ENCODE measurements at regions not wholly inside any gene's neighbourhood (a gene's known extent, or its start where the extent isn't known, plus 50 kb on each side); places are given as distances from the start of the nearest gene placed in this dataset.

DNA sequence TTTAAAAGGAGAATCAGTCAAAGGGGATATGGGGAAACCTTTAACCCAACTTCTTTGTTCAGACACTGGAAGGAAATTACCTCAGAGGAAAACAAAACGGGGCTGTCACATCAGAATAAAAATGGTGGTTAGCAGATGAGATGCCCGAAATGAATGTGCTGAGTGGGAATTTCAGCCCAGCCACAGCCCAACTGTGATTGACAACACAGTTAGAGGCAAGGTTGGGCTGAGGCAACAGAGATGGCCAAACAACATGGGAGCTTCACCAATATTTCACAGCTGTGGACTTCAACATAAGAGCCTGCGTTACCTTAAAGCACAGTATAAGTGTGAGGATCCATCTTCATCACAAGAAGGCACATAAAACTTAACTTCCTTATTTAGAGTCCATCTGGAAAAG is 133.5 kb upstream of the PTPRZ1 start:
- H3K9me1 ChIP-seq (ENCODE audit: control insufficient read depth, extremely low read depth, insufficient read depth, low read length), result no peaks in the 10 kb centered on the region
- dilution Hi-C loops (cut with MboI; ENCODE audit: extremely low pct_ligation_motif_present, low sequenced_read_pairs), result no loop called here
- TF ChIP-seq EZH2 (IDR thresholded peaks at IDR 0.05; ENCODE audit: low read length) (no peak), CTCF (optimal IDR thresholded peaks at IDR 0.05 in 1 of 3, IDR thresholded peaks at IDR 0.05 in 1 of 3, conservative IDR thresholded peaks at IDR 0.05 in 1 of 3; ENCODE audit: extremely low read depth in 1 of 3, insufficient read depth in 2 of 3, low read length in 3 of 3) (no peak)
- no peaks in the 10 kb centered on the region for H3K27me3 ChIP-seq (ENCODE audit: control insufficient read depth, extremely low read depth, insufficient read depth, low read length)
- no peak for DNase-seq (ENCODE audit: low read depth, low spot score)
- H3K27ac ChIP-seq (ENCODE audit: control insufficient read depth, insufficient read depth, low read length), result no peak overlapping the region
- H3K4me3 ChIP-seq (ENCODE audit: control insufficient read depth in 2 of 3, extremely low read depth in 1 of 3, insufficient read depth in 2 of 3, low read depth in 1 of 3, low read length in 3 of 3), result no peak overlapping the region
- H3K4me1 ChIP-seq (ENCODE audit: control insufficient read depth, extremely low read depth, insufficient read depth, low read length), result peaks cover 10% of the 10 kb centered on the region
- H3K79me2 ChIP-seq (ENCODE audit: control insufficient read depth, insufficient read depth, low read length), result no peaks in the 10 kb centered on the region
- no peaks in the 10 kb centered on the region for H3K36me3 ChIP-seq (ENCODE audit: control insufficient read depth in 2 of 2, extremely low read depth in 1 of 2, insufficient read depth in 2 of 2, low read length in 2 of 2)
- no peak overlapping the region for H3K9ac ChIP-seq (ENCODE audit: control insufficient read depth, extremely low read depth, insufficient read depth, low read length)
- no peaks in the 10 kb centered on the region for H3K9me3 ChIP-seq (ENCODE audit: control insufficient read depth, low read depth, low read length)
- FAIRE-seq, result no peak
- no peak overlapping the region for H3K4me2 ChIP-seq (ENCODE audit: control insufficient read depth, extremely low read depth, insufficient read depth, low read depth, low read length)
- no peak overlapping the region for H2AFZ ChIP-seq (ENCODE audit: control insufficient read depth, low read length)
- no peaks in the 10 kb centered on the region for H4K20me1 ChIP-seq (ENCODE audit: control insufficient read depth, extremely low read depth, insufficient read depth, low read length)

DNA sequence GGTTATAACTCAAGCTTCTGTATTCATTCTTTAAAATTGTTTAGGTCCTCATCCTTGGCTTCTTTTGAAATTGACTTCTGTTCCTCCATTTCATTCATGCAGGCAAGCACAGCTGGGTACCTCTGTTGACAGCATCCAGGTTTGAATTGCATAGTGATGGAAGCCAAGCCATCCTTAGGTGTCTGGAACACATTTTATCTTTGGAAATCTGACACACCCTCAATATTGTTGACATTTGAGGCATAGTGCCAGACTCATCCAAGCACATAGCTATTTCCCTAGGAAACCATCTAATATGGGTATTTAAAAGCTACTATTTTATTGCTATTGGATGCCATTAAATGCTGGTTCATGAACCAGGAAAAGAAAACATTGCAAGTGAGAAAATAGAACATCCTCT is 142.1 kb upstream of the PTPRZ1 start:
- Histone ChIP-seq H3K9ac (ENCODE audit: control insufficient read depth, extremely low read depth, insufficient read depth, low read length) (no peak overlapping the region), H3K27ac (ENCODE audit: control insufficient read depth, insufficient read depth, low read length) (no peak overlapping the region), H4K20me1 (ENCODE audit: control insufficient read depth, extremely low read depth, insufficient read depth, low read length) (no peaks in the 10 kb centered on the region), H3K36me3 (ENCODE audit: control insufficient read depth in 2 of 2, extremely low read depth in 1 of 2, insufficient read depth in 2 of 2, low read length in 2 of 2) (no peaks in the 10 kb centered on the region), H3K4me1 (ENCODE audit: control insufficient read depth, extremely low read depth, insufficient read depth, low read length) (no peaks in the 10 kb centered on the region), H3K79me2 (ENCODE audit: control insufficient read depth, insufficient read depth, low read length) (no peaks in the 10 kb centered on the region), H3K9me3 (ENCODE audit: control insufficient read depth, low read depth, low read length) (no peaks in the 10 kb centered on the region), H2AFZ (ENCODE audit: control insufficient read depth, low read length) (no peak overlapping the region), H3K27me3 (ENCODE audit: control insufficient read depth, extremely low read depth, insufficient read depth, low read length) (no peaks in the 10 kb centered on the region), H3K4me2 (ENCODE audit: control insufficient read depth, extremely low read depth, insufficient read depth, low read depth, low read length) (no peak overlapping the region), H3K4me3 (ENCODE audit: control insufficient read depth in 2 of 3, extremely low read depth in 1 of 3, insufficient read depth in 2 of 3, low read depth in 1 of 3, low read length in 3 of 3) (no peak overlapping the region), H3K9me1 (ENCODE audit: control insufficient read depth, extremely low read depth, insufficient read depth, low read length) (no peaks in the 10 kb centered on the region)
- no peak for FAIRE-seq
- dilution Hi-C loops (cut with MboI; ENCODE audit: extremely low pct_ligation_motif_present, low sequenced_read_pairs), result no loop called here
- no peak for DNase-seq (ENCODE audit: low read depth, low spot score)
- TF ChIP-seq CTCF (optimal IDR thresholded peaks at IDR 0.05 in 1 of 3, IDR thresholded peaks at IDR 0.05 in 1 of 3, conservative IDR thresholded peaks at IDR 0.05 in 1 of 3; ENCODE audit: extremely low read depth in 1 of 3, insufficient read depth in 2 of 3, low read length in 3 of 3) (no peak), EZH2 (IDR thresholded peaks at IDR 0.05; ENCODE audit: low read length) (no peak)

Data from keratinocyte (primary cell).